ENCODE measurements at regions not wholly inside any gene's neighbourhood (a gene's known extent, or its start where the extent isn't known, plus 50 kb on each side); places are given as distances from the start of the nearest gene placed in this dataset.

- no peak for DNase-seq (ENCODE audit: low spot score)
- no peak for TF ChIP-seq CTCF (IDR thresholded peaks at IDR 0.05; ENCODE audit: extremely low read depth, missing control alignments)
Observed at GRCh38 chr7:42621543-42622219, 290.2 kb downstream of the C7orf25 start.

GRCh38 chr7:42618651-42619360 lies 293.1 kb downstream of the C7orf25 start:
- no peak for DNase-seq (ENCODE audit: low spot score)
- no peak for TF ChIP-seq CTCF (IDR thresholded peaks at IDR 0.05; ENCODE audit: extremely low read depth, missing control alignments)

GRCh38 chr7:42617806-42618457 lies 293.9 kb downstream of the C7orf25 start:
- TF ChIP-seq CTCF (IDR thresholded peaks at IDR 0.05; ENCODE audit: extremely low read depth, missing control alignments), result no peak
- no peak for DNase-seq (ENCODE audit: low spot score)

- TF ChIP-seq CTCF (IDR thresholded peaks at IDR 0.05; ENCODE audit: extremely low read depth, missing control alignments), result no peak
- no peak for DNase-seq (ENCODE audit: low spot score)
Observed at GRCh38 chr7:42617071-42617765, 294.7 kb downstream of the C7orf25 start.

GRCh38 chr7:42614636-42615035 lies 297.2 kb downstream of the C7orf25 start:
- TF ChIP-seq CTCF (IDR thresholded peaks at IDR 0.05; ENCODE audit: extremely low read depth, missing control alignments), result no peak
- no peak for DNase-seq (ENCODE audit: low spot score)

GRCh38 chr7:42611961-42612360 lies 299.9 kb downstream of the C7orf25 start:
- no peak for TF ChIP-seq CTCF (IDR thresholded peaks at IDR 0.05; ENCODE audit: extremely low read depth, missing control alignments)
- no peak for DNase-seq (ENCODE audit: low spot score)
